Ovary (tissue), 3 donors: ENCODE measurements at regions not wholly inside any gene's neighbourhood (a gene's known extent, or its start where the extent isn't known, plus 50 kb on each side); places are given as distances from the start of the nearest gene placed in this dataset.

Experiments
- EP300 ChIP-seq: sonication (generic); formaldehyde crosslinking; IDR thresholded peaks from one replicate; pipeline ENCODE4 v1.6.1; 2017; ENCODE audit warnings: antibody characterized with exemption
- POLR2A ChIP-seq: fragments of 450-650 bp; IDR thresholded peaks from one replicate; pipeline ENCODE4 v1.6.1; 2017; ENCODE audit warnings: antibody characterized with exemption, mild to moderate bottlenecking, moderate library complexity
- TF ChIP-seq, protein P1 (sequence below), 3 donors: fragments of 450-650 bp in 2 of 3; fragments of 200-600 bp in 1 of 3; IDR thresholded peaks; one replicate each; pipeline versions ENCODE4 v1.5.1 to v1.8.0; 2016 to 2022; ENCODE audit warnings: antibody characterized with exemption in 3 of 3, mild to moderate bottlenecking in 1 of 3
- donor health status: DM: no; HTN: no; CAD: no.

DNA sequence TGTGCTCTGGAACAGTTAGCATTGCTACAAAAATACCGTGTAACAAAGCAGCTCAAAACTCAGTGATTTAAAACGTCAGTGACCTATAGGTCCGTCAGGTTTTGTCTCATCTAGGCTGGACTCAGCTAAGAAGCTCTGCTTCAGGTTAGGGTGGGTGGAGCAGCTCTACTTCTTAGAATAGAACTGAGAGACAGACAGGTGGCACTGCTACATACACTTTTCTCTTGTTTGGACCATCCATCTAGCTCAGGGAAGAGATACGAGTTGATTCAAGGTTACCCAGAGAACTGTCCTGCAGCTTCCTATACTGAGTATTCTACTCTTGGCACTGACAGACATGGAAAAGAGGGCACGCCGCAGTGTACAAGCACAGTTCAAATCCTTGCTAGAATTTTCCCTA lies 456.1 kb downstream of the IGSF11 start:
- TF ChIP-seq POLR2A (no peak), EP300 (no peak)
- TF ChIP-seq, protein P1, sequence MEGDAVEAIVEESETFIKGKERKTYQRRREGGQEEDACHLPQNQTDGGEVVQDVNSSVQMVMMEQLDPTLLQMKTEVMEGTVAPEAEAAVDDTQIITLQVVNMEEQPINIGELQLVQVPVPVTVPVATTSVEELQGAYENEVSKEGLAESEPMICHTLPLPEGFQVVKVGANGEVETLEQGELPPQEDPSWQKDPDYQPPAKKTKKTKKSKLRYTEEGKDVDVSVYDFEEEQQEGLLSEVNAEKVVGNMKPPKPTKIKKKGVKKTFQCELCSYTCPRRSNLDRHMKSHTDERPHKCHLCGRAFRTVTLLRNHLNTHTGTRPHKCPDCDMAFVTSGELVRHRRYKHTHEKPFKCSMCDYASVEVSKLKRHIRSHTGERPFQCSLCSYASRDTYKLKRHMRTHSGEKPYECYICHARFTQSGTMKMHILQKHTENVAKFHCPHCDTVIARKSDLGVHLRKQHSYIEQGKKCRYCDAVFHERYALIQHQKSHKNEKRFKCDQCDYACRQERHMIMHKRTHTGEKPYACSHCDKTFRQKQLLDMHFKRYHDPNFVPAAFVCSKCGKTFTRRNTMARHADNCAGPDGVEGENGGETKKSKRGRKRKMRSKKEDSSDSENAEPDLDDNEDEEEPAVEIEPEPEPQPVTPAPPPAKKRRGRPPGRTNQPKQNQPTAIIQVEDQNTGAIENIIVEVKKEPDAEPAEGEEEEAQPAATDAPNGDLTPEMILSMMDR (IDR thresholded peaks at IDR 0.05) = no peak
